Testis (tissue), 2 donors: ENCODE measurements at regions not wholly inside any gene's neighbourhood (a gene's known extent, or its start where the extent isn't known, plus 50 kb on each side); places are given as distances from the start of the nearest gene placed in this dataset.

Experiments
- DNase-seq: peaks from one replicate; pipeline ENCODE4 v3.0.0-alpha.2; 2019
- H3K27ac ChIP-seq, 2 donors: fragments of 200-600 bp; sonication (generic); one replicate each; pipeline ENCODE4 v1.5.1; 2019
- H3K27me3 ChIP-seq: fragments of 200-600 bp; sonication (generic); one replicate; pipeline ENCODE4 v1.5.1; 2019
- H3K36me3 ChIP-seq: fragments of 200-600 bp; sonication (generic); one replicate; pipeline ENCODE4 v1.5.1; 2017; ENCODE audit warnings: low read depth; ENCODE audit errors: missing control alignments
- H3K4me1 ChIP-seq: fragments of 200-600 bp; sonication (generic); one replicate; pipeline ENCODE4 v1.5.1; 2019
- H3K4me3 ChIP-seq, 2 donors: fragments of 200-600 bp; sonication (generic); one replicate each; pipeline ENCODE4 v1.5.1; 2017 to 2019
- H3K9me3 ChIP-seq: fragments of 200-600 bp; sonication (generic); one replicate; pipeline ENCODE4 v1.5.1; 2017
- CTCF ChIP-seq, 3 experiments: fragments of 450-650 bp in 2 of 3; fragments of 200-600 bp in 1 of 3; sonication (generic) in 1 of 3; IDR thresholded peaks; one replicate each; pipeline ENCODE4 v1.5.1; 2016 to 2019; ENCODE audit warnings: antibody characterized with exemption in 3 of 3, mild to moderate bottlenecking in 2 of 3, moderate library complexity in 1 of 3
- POLR2A ChIP-seq: fragments of 450-650 bp; IDR thresholded peaks from one replicate; pipeline ENCODE4 v1.6.1; 2017; ENCODE audit warnings: antibody characterized with exemption, mild to moderate bottlenecking, moderate library complexity
- WGBS, 2 donors: methylation state at CpG; one replicate each; pipeline ENCODE4 v1.1.5; 2018; 5-methylcytosine and 5-hydroxymethylcytosine counted together
- intact Hi-C: fragments of 100-400 bp; cut with DNase I; formaldehyde crosslinking; loops from one replicate; pipeline ENCODE4 v1.15.1; 2023; ENCODE audit warnings: low total_unique reads

GRCh38 chr16:79798416-79799053, 198.0 kb upstream of the MAF start:
- no peak overlapping the region for H3K4me3 ChIP-seq
- DNase-seq: no peak
- intact Hi-C loops: no loop called here
- TF ChIP-seq CTCF (IDR thresholded peaks at IDR 0.05) (no peak), POLR2A (no peak)
- no peaks in the 10 kb centered on the region for H3K9me3 ChIP-seq
- no peaks in the 10 kb centered on the region for H3K27me3 ChIP-seq
- no peaks in the 10 kb centered on the region for H3K36me3 ChIP-seq
- H3K4me1 ChIP-seq: no peaks in the 10 kb centered on the region
- no peak overlapping the region for H3K27ac ChIP-seq
- WGBS, 2 donors: 96% methylated on average over 2 of the region's 2 CpGs

- TF ChIP-seq CTCF (IDR thresholded peaks at IDR 0.05) (no peak), POLR2A (no peak)
- intact Hi-C loops: no loop called here
- Histone ChIP-seq H3K4me1 (no peaks in the 10 kb centered on the region), H3K27ac (no peak overlapping the region), H3K4me3 (no peak overlapping the region), H3K27me3 (no peaks in the 10 kb centered on the region), H3K9me3 (no peaks in the 10 kb centered on the region), H3K36me3 (no peaks in the 10 kb centered on the region)
- DNase-seq: no peak
- 94% methylated on average over 8 of the region's 8 CpGs for WGBS, 2 donors
Measured at GRCh38 chr16:79797486-79797885, 196.9 kb upstream of the MAF start.

- intact Hi-C loops: no loop called here
- Histone ChIP-seq H3K4me1 (no peaks in the 10 kb centered on the region), H3K9me3 (no peaks in the 10 kb centered on the region), H3K36me3 (no peaks in the 10 kb centered on the region), H3K4me3 (no peak overlapping the region), H3K27ac (no peak overlapping the region), H3K27me3 (no peaks in the 10 kb centered on the region)
- DNase-seq: no peak
- WGBS, 2 donors: 82 to 91% methylated on average over 4 of the region's 4 CpGs
- TF ChIP-seq POLR2A (no peak), CTCF (IDR thresholded peaks at IDR 0.05) (no peak)
Measured at GRCh38 chr16:79795556-79795955, 195.0 kb upstream of the MAF start.

GRCh38 chr16:79794941-79795340, 194.4 kb upstream of the MAF start:
- Histone ChIP-seq H3K27me3 (no peaks in the 10 kb centered on the region), H3K4me1 (no peaks in the 10 kb centered on the region), H3K9me3 (no peaks in the 10 kb centered on the region), H3K36me3 (no peaks in the 10 kb centered on the region), H3K27ac (no peak overlapping the region), H3K4me3 (no peak overlapping the region)
- intact Hi-C loops: no loop called here
- DNase-seq: no peak
- TF ChIP-seq POLR2A (no peak), CTCF (IDR thresholded peaks at IDR 0.05) (no peak)
- 69 to 71% methylated on average over 8 of the region's 8 CpGs for WGBS, 2 donors

- Histone ChIP-seq H3K27me3 (no peaks in the 10 kb centered on the region), H3K4me3 (no peak overlapping the region), H3K36me3 (no peaks in the 10 kb centered on the region), H3K4me1 (no peaks in the 10 kb centered on the region), H3K27ac (no peak overlapping the region), H3K9me3 (no peaks in the 10 kb centered on the region)
- intact Hi-C loops: no loop called here
- no peak for TF ChIP-seq POLR2A
- no peak for TF ChIP-seq CTCF (IDR thresholded peaks at IDR 0.05)
- DNase-seq: peak; percentile 62
- WGBS, 2 donors: 61 to 63% methylated on average over 10 of the region's 10 CpGs
Measured at GRCh38 chr16:79792664-79793351, 192.3 kb upstream of the MAF start.
